ENCODE measurements at regions not wholly inside any gene's neighbourhood (a gene's known extent, or its start where the extent isn't known, plus 50 kb on each side); places are given as distances from the start of the nearest gene placed in this dataset.
"Not testable (repeated sequence)": the region's sequence is repeated elsewhere in the genome, so short reads cannot be mapped to it uniquely, and the experiment has no call there.

DNA sequence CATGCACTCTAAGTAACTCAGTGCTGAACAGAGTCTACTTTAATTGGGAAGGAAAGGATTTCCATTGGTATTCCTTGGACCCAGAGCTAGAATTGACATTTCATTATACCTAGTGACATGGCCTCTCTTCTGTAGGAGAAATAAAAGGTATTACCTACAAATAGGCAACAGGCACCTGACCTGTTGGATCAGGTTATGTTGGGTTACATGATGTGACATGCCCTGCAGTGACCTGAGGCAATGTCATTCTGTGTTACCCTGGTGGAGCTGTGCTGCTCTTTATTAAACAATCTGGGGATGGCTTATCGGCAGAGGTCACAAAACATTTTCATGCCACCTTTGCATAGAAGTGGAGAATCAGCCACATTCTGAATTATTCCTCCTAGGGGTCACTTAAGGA is 427.7 kb downstream of the MDFIC start:
- ChIA-PET POLR2A (no interaction called here), CTCF (no interaction called here)
- Mint-ChIP-seq H3K4me1 (no peaks in the 10 kb centered on the region), H3K27me3 (no peaks in the 10 kb centered on the region), H3K36me3 (ENCODE audit: low read depth) (no peaks in the 10 kb centered on the region), H3K4me3 (no peak overlapping the region), H3K27ac (no peak overlapping the region), H3K9me3 (no peaks in the 10 kb centered on the region)
- no peak for DNase-seq

DNA sequence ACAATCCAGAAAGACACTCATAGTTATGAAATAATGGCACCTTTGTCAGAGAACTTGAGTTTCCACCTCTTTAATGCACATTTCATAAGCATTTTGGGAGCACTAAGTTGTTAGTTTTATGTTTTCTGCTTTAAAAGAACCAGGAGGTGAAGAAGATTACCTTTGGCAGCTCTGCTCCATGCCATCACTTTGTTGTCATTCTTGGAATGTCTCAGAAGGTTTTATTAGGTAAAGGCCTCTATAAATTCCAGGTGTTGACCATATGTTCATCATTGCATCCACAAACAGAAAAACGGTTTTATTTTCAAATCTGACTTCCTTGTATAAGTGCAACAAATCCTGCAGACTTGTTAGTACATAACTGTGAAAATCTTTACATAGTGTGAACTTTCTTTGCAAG is 424.8 kb downstream of the MDFIC start:
- Mint-ChIP-seq H3K27me3 (no peaks in the 10 kb centered on the region), H3K27ac (no peak overlapping the region), H3K9me3 (no peaks in the 10 kb centered on the region), H3K4me1 (no peaks in the 10 kb centered on the region), H3K36me3 (ENCODE audit: low read depth) (no peaks in the 10 kb centered on the region), H3K4me3 (no peak overlapping the region)
- POLR2A ChIA-PET, result no interaction called here
- CTCF ChIA-PET, result no interaction called here
- no peak for DNase-seq

- CTCF ChIA-PET, result interaction anchor here (0.6 kb wide), 1 partner anchor 310 kb away, joined by 3 read pairs; no protein-coding TSS in a partner anchor
- Mint-ChIP-seq H3K4me1 (peaks cover 1% of the 10 kb centered on the region), H3K36me3 (ENCODE audit: low read depth) (no peaks in the 10 kb centered on the region), H3K27ac (no peak overlapping the region), H3K27me3 (no peaks in the 10 kb centered on the region), H3K4me3 (no peak overlapping the region), H3K9me3 (no peaks in the 10 kb centered on the region)
- POLR2A ChIA-PET, result no interaction called here
- DNase-seq, result no peak
These were observed 418.9 kb downstream of the MDFIC start for GRCh38 chr7:115340828-115341227.

GRCh38 chr7:115338016-115338415 is 416.1 kb downstream of the MDFIC start:
- H3K4me1 Mint-ChIP-seq, result peaks cover 1% of the 10 kb centered on the region
- CTCF ChIA-PET, result interaction anchor here (1.2 kb wide), 1 partner anchor 27 kb away, joined by 3 read pairs; no protein-coding TSS in a partner anchor
- DNase-seq, result no peak
- POLR2A ChIA-PET, result no interaction called here
- H3K36me3 Mint-ChIP-seq (ENCODE audit: low read depth), result no peaks in the 10 kb centered on the region
- no peaks in the 10 kb centered on the region for H3K27me3 Mint-ChIP-seq
- no peaks in the 10 kb centered on the region for H3K9me3 Mint-ChIP-seq
- H3K27ac Mint-ChIP-seq, result no peak overlapping the region
- no peak overlapping the region for H3K4me3 Mint-ChIP-seq

DNA sequence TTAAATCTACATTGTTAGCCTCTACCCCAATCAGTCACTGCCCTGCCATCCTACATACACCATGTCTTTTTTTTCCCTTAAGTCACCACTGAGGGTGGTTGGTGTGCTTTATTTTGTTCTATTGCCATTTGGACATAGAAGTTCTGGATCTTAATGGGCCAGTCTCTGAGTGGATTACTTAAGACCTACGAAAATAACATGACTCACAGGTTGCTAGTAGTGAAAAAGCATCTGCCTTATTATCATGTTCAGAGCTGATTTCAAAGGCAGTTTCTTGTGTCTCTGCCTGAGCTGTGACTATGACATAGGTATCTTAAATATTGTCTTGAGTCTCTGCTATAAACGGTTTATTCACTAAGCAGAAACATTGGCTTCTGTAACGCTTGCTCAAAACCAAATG is 410.8 kb downstream of the MDFIC start:
- H3K27ac Mint-ChIP-seq, result no peak overlapping the region
- no peak for DNase-seq
- no peak overlapping the region for H3K4me3 Mint-ChIP-seq
- ChIA-PET POLR2A (no interaction called here), CTCF (no interaction called here)
- no peaks in the 10 kb centered on the region for H3K27me3 Mint-ChIP-seq
- no peaks in the 10 kb centered on the region for H3K4me1 Mint-ChIP-seq
- H3K9me3 Mint-ChIP-seq, result no peaks in the 10 kb centered on the region
- H3K36me3 Mint-ChIP-seq (ENCODE audit: low read depth), result no peaks in the 10 kb centered on the region

- CTCF ChIA-PET, result no interaction called here
- no peaks in the 10 kb centered on the region for H3K4me1 Mint-ChIP-seq
- DNase-seq, result no peak
These were observed 407.1 kb downstream of the MDFIC start for GRCh38 chr7:115329006-115329405.

DNA sequence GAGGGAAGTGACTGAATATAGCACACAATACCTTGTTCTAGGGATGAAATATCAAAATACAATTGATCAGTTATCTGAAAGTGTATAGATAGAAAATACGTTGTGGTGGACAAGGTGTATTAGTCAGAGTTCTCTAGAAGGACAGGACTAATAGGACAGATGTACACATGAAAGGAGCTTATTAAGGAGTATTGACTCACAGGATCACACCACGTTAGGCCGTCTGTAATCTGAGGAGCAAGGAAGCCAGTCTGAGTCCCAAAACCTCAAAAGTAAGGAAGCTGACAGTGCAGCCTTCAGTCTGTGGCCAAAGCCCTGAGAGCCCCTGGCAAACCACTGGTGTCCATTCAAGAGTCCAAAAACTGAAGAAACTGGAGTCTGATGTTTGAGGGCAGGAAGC is 406.1 kb downstream of the MDFIC start:
- Mint-ChIP-seq H3K27ac (no peak overlapping the region), H3K9me3 (no peaks in the 10 kb centered on the region), H3K36me3 (ENCODE audit: low read depth) (no peaks in the 10 kb centered on the region), H3K4me3 (no peak overlapping the region), H3K27me3 (no peaks in the 10 kb centered on the region), H3K4me1 (no peaks in the 10 kb centered on the region)
- ChIA-PET POLR2A (no interaction called here), CTCF (no interaction called here)
- DNase-seq, result no peak

More at GRCh38 chr7:115329006-115329405, 407.1 kb downstream of the MDFIC start:
- Mint-ChIP-seq H3K27me3 (no peaks in the 10 kb centered on the region), H3K4me3 (no peak overlapping the region), H3K36me3 (ENCODE audit: low read depth) (no peaks in the 10 kb centered on the region), H3K9me3 (no peaks in the 10 kb centered on the region), H3K27ac (no peak overlapping the region)
- POLR2A ChIA-PET, result no interaction called here

- Mint-ChIP-seq H3K4me3 (no peak overlapping the region), H3K36me3 (ENCODE audit: low read depth) (no peaks in the 10 kb centered on the region), H3K4me1 (no peaks in the 10 kb centered on the region), H3K27me3 (no peaks in the 10 kb centered on the region), H3K9me3 (no peaks in the 10 kb centered on the region), H3K27ac (no peak overlapping the region)
- DNase-seq, result no peak
- CTCF ChIA-PET, result no interaction called here
- POLR2A ChIA-PET, result no interaction called here
These were observed 405.4 kb downstream of the MDFIC start for GRCh38 chr7:115327326-115327725.

- H3K4me1 Mint-ChIP-seq, result no peaks in the 10 kb centered on the region
- DNase-seq, result no peak
- ChIA-PET CTCF (no interaction called here), POLR2A (no interaction called here)
- no peaks in the 10 kb centered on the region for H3K9me3 Mint-ChIP-seq
- no peaks in the 10 kb centered on the region for H3K36me3 Mint-ChIP-seq (ENCODE audit: low read depth)
- no peak overlapping the region for H3K27ac Mint-ChIP-seq
- peaks cover 2% of the 10 kb centered on the region for H3K27me3 Mint-ChIP-seq
- no peak overlapping the region for H3K4me3 Mint-ChIP-seq
These were observed 397.6 kb downstream of the MDFIC start for GRCh38 chr7:115319541-115319940.

DNA sequence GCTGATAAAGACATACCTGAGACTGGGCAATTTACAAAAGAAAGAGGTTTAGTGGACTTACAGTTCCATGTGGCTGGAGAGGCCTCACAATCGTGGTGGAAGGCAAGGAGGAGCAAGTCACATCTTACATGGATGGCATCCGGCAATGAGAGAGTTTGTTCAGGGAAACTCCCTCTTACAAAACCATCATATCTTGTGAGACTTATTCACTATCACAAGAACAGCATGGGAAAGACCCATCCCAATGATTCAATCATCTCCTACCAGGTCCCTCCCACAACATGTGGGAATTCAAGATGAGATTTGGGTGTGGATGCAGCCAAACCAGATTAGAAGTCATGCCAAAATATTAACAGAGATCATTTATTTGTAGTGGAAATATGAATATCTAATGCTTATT is 388.4 kb downstream of the MDFIC start:
- H3K27me3 Mint-ChIP-seq; H3K4me3 Mint-ChIP-seq; H3K36me3 Mint-ChIP-seq (ENCODE audit: low read depth); H3K4me1 Mint-ChIP-seq; DNase-seq; POLR2A ChIA-PET; H3K9me3 Mint-ChIP-seq; CTCF ChIA-PET; H3K27ac Mint-ChIP-seq: not testable (repeated sequence)

DNA sequence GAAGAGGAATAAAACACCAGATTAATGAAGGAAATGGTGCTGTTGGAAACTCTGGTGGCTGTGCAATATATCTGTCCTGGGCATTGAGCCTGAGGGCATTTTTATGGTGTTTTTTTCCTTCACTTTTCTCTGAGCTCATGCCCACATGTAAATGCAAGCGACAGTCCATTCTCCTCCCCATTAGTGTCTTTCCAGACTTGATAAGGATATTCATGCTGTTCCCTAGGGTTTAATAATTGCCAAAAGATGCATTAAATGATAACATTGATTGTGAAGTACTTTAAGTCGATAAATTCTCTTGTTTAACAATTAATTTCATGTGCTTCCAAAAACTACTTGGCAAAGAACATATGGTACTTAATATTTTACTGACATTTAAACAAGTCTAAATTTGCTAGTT is 384.7 kb downstream of the MDFIC start:
- Mint-ChIP-seq H3K9me3 (no peaks in the 10 kb centered on the region), H3K27ac (no peak overlapping the region), H3K4me1 (no peaks in the 10 kb centered on the region), H3K36me3 (ENCODE audit: low read depth) (no peaks in the 10 kb centered on the region), H3K27me3 (no peaks in the 10 kb centered on the region), H3K4me3 (no peak overlapping the region)
- no peak for DNase-seq
- CTCF ChIA-PET, result no interaction called here
- POLR2A ChIA-PET, result no interaction called here

- no peaks in the 10 kb centered on the region for H3K27me3 Mint-ChIP-seq
- H3K9me3 Mint-ChIP-seq, result no peaks in the 10 kb centered on the region
- H3K4me3 Mint-ChIP-seq, result no peak overlapping the region
- no peak overlapping the region for H3K27ac Mint-ChIP-seq
- no peaks in the 10 kb centered on the region for H3K36me3 Mint-ChIP-seq (ENCODE audit: low read depth)
- no peak for DNase-seq
- ChIA-PET CTCF (no interaction called here), POLR2A (no interaction called here)
- H3K4me1 Mint-ChIP-seq, result no peaks in the 10 kb centered on the region
These were observed 378.5 kb downstream of the MDFIC start for GRCh38 chr7:115300231-115300870.

- ChIA-PET POLR2A (no interaction called here), CTCF (no interaction called here)
These were observed 377.6 kb downstream of the MDFIC start for GRCh38 chr7:115299397-115300037.

DNA sequence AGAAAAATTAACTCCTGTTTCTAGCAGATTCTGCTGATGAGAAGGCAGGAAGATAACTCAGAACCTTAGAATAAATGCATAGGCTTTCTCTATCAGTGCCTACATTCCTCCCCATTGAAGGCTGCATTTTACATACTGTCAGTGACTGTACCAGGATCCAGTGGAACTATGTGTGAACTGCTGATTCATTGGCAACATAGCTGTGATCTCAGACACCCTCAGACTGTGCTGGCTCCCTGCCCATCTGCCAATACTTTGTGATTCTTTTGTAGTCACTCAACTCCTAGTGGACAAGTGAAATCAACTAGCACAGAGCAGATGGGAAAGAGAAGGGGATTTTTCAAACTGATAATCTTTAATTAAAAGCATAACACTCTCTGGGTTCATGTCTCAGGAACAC is 375.8 kb downstream of the MDFIC start:
- Mint-ChIP-seq H3K4me3 (no peak overlapping the region), H3K9me3 (no peaks in the 10 kb centered on the region), H3K27ac (no peak overlapping the region), H3K27me3 (no peaks in the 10 kb centered on the region), H3K4me1 (no peaks in the 10 kb centered on the region), H3K36me3 (ENCODE audit: low read depth) (no peaks in the 10 kb centered on the region)
- no peak for DNase-seq
- ChIA-PET CTCF (no interaction called here), POLR2A (no interaction called here)

More at GRCh38 chr7:115299397-115300037, 377.6 kb downstream of the MDFIC start:
- no peak overlapping the region for H3K4me3 Mint-ChIP-seq
- no peaks in the 10 kb centered on the region for H3K27me3 Mint-ChIP-seq
- H3K27ac Mint-ChIP-seq, result no peak overlapping the region
- H3K9me3 Mint-ChIP-seq, result no peaks in the 10 kb centered on the region
- H3K36me3 Mint-ChIP-seq (ENCODE audit: low read depth), result no peaks in the 10 kb centered on the region
- no peaks in the 10 kb centered on the region for H3K4me1 Mint-ChIP-seq
- no peak for DNase-seq
